ENCODE measurements at regions not wholly inside any gene's neighbourhood (a gene's known extent, or its start where the extent isn't known, plus 50 kb on each side); places are given as distances from the start of the nearest gene placed in this dataset.

DNA sequence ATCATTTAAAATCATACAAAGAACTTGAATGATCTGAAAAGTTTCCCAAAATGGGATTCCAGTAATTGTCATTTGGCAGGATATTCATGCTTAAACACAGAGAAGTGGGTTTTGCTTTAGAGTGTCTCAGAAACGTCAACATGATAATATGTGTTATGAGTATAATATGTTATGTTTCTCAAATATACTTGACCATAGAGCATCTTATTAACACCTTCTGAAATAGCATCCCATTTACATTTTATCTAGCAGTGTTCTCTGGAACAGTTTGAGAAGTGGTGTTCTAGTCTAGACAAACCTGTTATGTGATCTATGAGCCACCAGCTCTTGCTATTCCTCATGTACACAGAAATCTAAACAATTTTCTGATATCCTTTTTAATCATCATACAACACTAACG, 588.8 kb upstream of the PBX1 start:
- TF ChIP-seq, protein P1, sequence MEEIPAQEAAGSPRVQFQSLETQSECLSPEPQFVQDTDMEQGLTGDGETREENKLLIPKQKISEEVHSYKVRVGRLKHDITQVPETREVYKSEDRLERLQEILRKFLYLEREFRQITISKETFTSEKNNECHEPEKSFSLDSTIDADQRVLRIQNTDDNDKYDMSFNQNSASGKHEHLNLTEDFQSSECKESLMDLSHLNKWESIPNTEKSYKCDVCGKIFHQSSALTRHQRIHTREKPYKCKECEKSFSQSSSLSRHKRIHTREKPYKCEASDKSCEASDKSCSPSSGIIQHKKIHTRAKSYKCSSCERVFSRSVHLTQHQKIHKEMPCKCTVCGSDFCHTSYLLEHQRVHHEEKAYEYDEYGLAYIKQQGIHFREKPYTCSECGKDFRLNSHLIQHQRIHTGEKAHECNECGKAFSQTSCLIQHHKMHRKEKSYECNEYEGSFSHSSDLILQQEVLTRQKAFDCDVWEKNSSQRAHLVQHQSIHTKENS (CRISPR knock-in tag; IDR thresholded peaks at IDR 0.05), result no peak
- TF ChIP-seq FOXJ3 (CRISPR knock-in tag; IDR thresholded peaks at IDR 0.05) (no peak), SRSF1 (IDR thresholded peaks at IDR 0.05; ENCODE audit: low read depth, low read length) (no peak), SMAD1 (IDR thresholded peaks at IDR 0.05; ENCODE audit: low read depth, low read length, partially characterized antibody) (no peak), SETDB1 (IDR thresholded peaks at IDR 0.05; ENCODE audit: low read length) (no peak), ZKSCAN8 (CRISPR knock-in tag; IDR thresholded peaks at IDR 0.05) (no peak)
- TF ChIP-seq, protein P2, sequence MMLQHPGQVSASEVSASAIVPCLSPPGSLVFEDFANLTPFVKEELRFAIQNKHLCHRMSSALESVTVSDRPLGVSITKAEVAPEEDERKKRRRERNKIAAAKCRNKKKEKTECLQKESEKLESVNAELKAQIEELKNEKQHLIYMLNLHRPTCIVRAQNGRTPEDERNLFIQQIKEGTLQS (IDR thresholded peaks at IDR 0.05), result no peak
- TF ChIP-seq, protein P2 (CRISPR knock-in tag; conservative IDR thresholded peaks at IDR 0.05), result no peak

Data from K562 (cell line).